EH (cell line): ENCODE measurements at regions not wholly inside any gene's neighbourhood (a gene's known extent, or its start where the extent isn't known, plus 50 kb on each side); places are given as distances from the start of the nearest gene placed in this dataset.

Experiments used
- DNase-seq: peaks from one replicate; pipeline ENCODE4 v3.0.0-alpha.2; 2015; ENCODE audit warnings: low read depth

- DNase-seq: no peak
Observed at GRCh38 chr6:113451049-113451448, 406.1 kb upstream of the MARCKS start.

GRCh38 chr6:113457198-113457597, 399.9 kb upstream of the MARCKS start:
- peak; percentile 99 for DNase-seq

GRCh38 chr6:113457751-113458150, 399.4 kb upstream of the MARCKS start:
- no peak for DNase-seq

- DNase-seq: peak; percentile 60
Observed at GRCh38 chr6:113458368-113459010, 398.7 kb upstream of the MARCKS start.

GRCh38 chr6:113461153-113461932, 395.8 kb upstream of the MARCKS start:
- DNase-seq: peak; percentile 46

GRCh38 chr6:113464536-113464935, 392.6 kb upstream of the MARCKS start:
- peak; percentile 34 for DNase-seq

- DNase-seq: peak; percentile 82
Observed at GRCh38 chr6:113464960-113465359, 392.2 kb upstream of the MARCKS start.

GRCh38 chr6:113466526-113466925, 390.6 kb upstream of the MARCKS start:
- no peak for DNase-seq

GRCh38 chr6:113475392-113475791, 381.8 kb upstream of the MARCKS start:
- no peak for DNase-seq

- DNase-seq: peak; percentile 67
Observed at GRCh38 chr6:113476937-113477839, 380.0 kb upstream of the MARCKS start.

- DNase-seq: peak; percentile 67
Observed at GRCh38 chr6:113480616-113481015, 376.5 kb upstream of the MARCKS start.

GRCh38 chr6:113481458-113481857, 375.7 kb upstream of the MARCKS start:
- DNase-seq: peak; percentile 70

- no peak for DNase-seq
Observed at GRCh38 chr6:113481910-113482309, 375.2 kb upstream of the MARCKS start.

GRCh38 chr6:113482771-113483170, 374.4 kb upstream of the MARCKS start:
- DNase-seq: no peak

GRCh38 chr6:113486199-113486598, 370.9 kb upstream of the MARCKS start:
- no peak for DNase-seq

- no peak for DNase-seq
Observed at GRCh38 chr6:113487489-113488058, 369.6 kb upstream of the MARCKS start.

GRCh38 chr6:113488061-113488460, 369.1 kb upstream of the MARCKS start:
- DNase-seq: no peak

GRCh38 chr6:113488812-113489685, 368.1 kb upstream of the MARCKS start:
- no peak for DNase-seq

- DNase-seq: peak; percentile 29
Observed at GRCh38 chr6:113489952-113490746, 367.0 kb upstream of the MARCKS start.

GRCh38 chr6:113491376-113491775, 365.8 kb upstream of the MARCKS start:
- peak; percentile 26 for DNase-seq
